GM23338 (cell line): ENCODE measurements at regions not wholly inside any gene's neighbourhood (a gene's known extent, or its start where the extent isn't known, plus 50 kb on each side); places are given as distances from the start of the nearest gene placed in this dataset.
A peak's percentile ranks its signal among the peaks of the same experiment; 100 is the strongest.

Source experiments
- ATAC-seq: fragments of 200-7000 bp; cut with Tn5 transposase; 3 replicates; pipeline ENCODE4 v1.9.1; 2020
- DNase-seq: peaks from one replicate; pipeline ENCODE4 v3.0.0-alpha.2; 2015; ENCODE audit warnings: low spot score
- H2AFZ ChIP-seq: fragments of 200-600 bp; sonication (generic); 2 replicates; pipeline ENCODE4 v1.8.0; 2016; ENCODE audit warnings: antibody characterized with exemption, mild to moderate bottlenecking, moderate library complexity
- H3F3A ChIP-seq: fragments of 200-600 bp; sonication (generic); replicated peaks from 2 replicates; pipeline ENCODE4 v1.8.0; 2017; ENCODE audit warnings: antibody characterized with exemption, mixed run types, low read depth
- H3K27ac ChIP-seq: fragments of 200-600 bp; sonication (generic); 2 replicates; pipeline ENCODE4 v1.6.1; 2016; ENCODE audit warnings: low read depth
- H3K27me3 ChIP-seq: fragments of 200-600 bp; sonication (generic); 2 replicates; pipeline ENCODE4 v1.8.0; 2016; ENCODE audit warnings: mild to moderate bottlenecking, mixed run types, moderate library complexity; ENCODE audit not compliant: insufficient read depth
- H3K36me3 ChIP-seq: fragments of 200-600 bp; sonication (generic); 2 replicates; pipeline ENCODE4 v1.8.0; 2016; ENCODE audit warnings: mild to moderate bottlenecking; ENCODE audit not compliant: insufficient read depth
- H3K4me1 ChIP-seq: fragments of 200-600 bp; sonication (generic); 2 replicates; pipeline ENCODE4 v1.8.0; 2016; ENCODE audit warnings: mild to moderate bottlenecking, moderate library complexity; ENCODE audit not compliant: insufficient read depth
- H3K4me2 ChIP-seq: fragments of 200-600 bp; sonication (generic); 2 replicates; pipeline ENCODE4 v1.7.1; 2017; ENCODE audit warnings: mixed run types
- H3K4me3 ChIP-seq: fragments of 200-600 bp; sonication (generic); 2 replicates; pipeline ENCODE4 v1.6.1; 2016; ENCODE audit warnings: mixed run types
- H3K79me2 ChIP-seq: fragments of 200-600 bp; sonication (generic); replicated peaks from 2 replicates; pipeline ENCODE4 v1.8.0; 2017; ENCODE audit warnings: mild to moderate bottlenecking; ENCODE audit not compliant: insufficient read depth
- H3K9me2 ChIP-seq: fragments of 200-600 bp; sonication (generic); 2 replicates; pipeline ENCODE4 v1.8.0; 2017; ENCODE audit not compliant: insufficient read depth
- H4K20me1 ChIP-seq: fragments of 200-600 bp; sonication (generic); replicated peaks from 2 replicates; pipeline ENCODE4 v1.8.0; 2017; ENCODE audit warnings: mild to moderate bottlenecking; ENCODE audit not compliant: insufficient read depth
- H3K27ac Mint-ChIP-seq: 2 replicates; pipeline ENCODE4 v1.8.0; 2020; ENCODE audit warnings: inconsistent platforms, mild to moderate bottlenecking, moderate library complexity, mixed read lengths
- H3K27me3 Mint-ChIP-seq: 3 replicates; pipeline ENCODE4 v1.8.0; 2022; ENCODE audit warnings: low read depth, mild to moderate bottlenecking, moderate library complexity, mixed read lengths, inconsistent platforms; ENCODE audit not compliant: insufficient read depth, poor library complexity
- H3K36me3 Mint-ChIP-seq: 3 replicates; pipeline ENCODE4 v1.8.0; 2021; ENCODE audit warnings: low read depth, mild to moderate bottlenecking, inconsistent platforms, moderate library complexity, mixed read lengths
- H3K4me1 Mint-ChIP-seq: 3 replicates; pipeline ENCODE4 v1.8.0; 2020; ENCODE audit warnings: mild to moderate bottlenecking, inconsistent platforms, mixed read lengths
- H3K4me3 Mint-ChIP-seq: 3 replicates; pipeline ENCODE4 v1.8.0; 2021; ENCODE audit warnings: moderate library complexity, mild to moderate bottlenecking, inconsistent platforms, mixed read lengths
- H3K9me3 Mint-ChIP-seq: 3 replicates; pipeline ENCODE4 v1.8.0; 2020; ENCODE audit warnings: moderate library complexity, mild to moderate bottlenecking, inconsistent platforms, mixed read lengths
- CREB1 ChIP-seq: fragments of 250-450 bp; sonication (Bioruptor Pico); IDR thresholded peaks from 2 replicates; pipeline ENCODE4 v1.5.0; 2020; ENCODE audit warnings: low read depth, mild to moderate bottlenecking, moderate library complexity
- CTCF ChIP-seq, 2 experiments: fragments of 200-600 bp in 1 of 2; sonication (generic) in 1 of 2; conservative IDR thresholded peaks; 2 replicates each; pipeline versions ENCODE4 v1.5.1 to v1.6.1; 2016 to 2017; ENCODE audit warnings: antibody characterized with exemption in 2 of 2, low read depth in 2 of 2, mild to moderate bottlenecking in 2 of 2, moderate library complexity in 1 of 2
- ETS1 ChIP-seq: IDR thresholded peaks from 2 replicates; pipeline ENCODE4 v1.6.1; 2016; ENCODE audit warnings: antibody characterized with exemption
- EZH2phosphoT487 ChIP-seq: fragments of 200-600 bp; sonication (generic); IDR thresholded peaks from one replicate; pipeline ENCODE4 v1.8.1; 2018; ENCODE audit warnings: antibody characterized with exemption; ENCODE audit not compliant: unreplicated experiment
- JUNB ChIP-seq: IDR thresholded peaks from one replicate; pipeline ENCODE4 v1.6.1; 2016; ENCODE audit warnings: antibody characterized with exemption; ENCODE audit not compliant: unreplicated experiment
- NANOG ChIP-seq: IDR thresholded peaks from 2 replicates; pipeline ENCODE4 v1.6.1; 2016; ENCODE audit warnings: antibody characterized with exemption, borderline replicate concordance
- POLR2AphosphoS5 ChIP-seq: IDR thresholded peaks from 2 replicates; pipeline ENCODE4 v1.6.1; 2016; ENCODE audit warnings: antibody characterized with exemption, low read depth
- ZNF114 ChIP-seq: fragments of 250-450 bp; sonication (Bioruptor Pico); IDR thresholded peaks from 2 replicates; pipeline ENCODE4 v1.5.0; 2020; ENCODE audit warnings: mild to moderate bottlenecking, moderate library complexity

DNA sequence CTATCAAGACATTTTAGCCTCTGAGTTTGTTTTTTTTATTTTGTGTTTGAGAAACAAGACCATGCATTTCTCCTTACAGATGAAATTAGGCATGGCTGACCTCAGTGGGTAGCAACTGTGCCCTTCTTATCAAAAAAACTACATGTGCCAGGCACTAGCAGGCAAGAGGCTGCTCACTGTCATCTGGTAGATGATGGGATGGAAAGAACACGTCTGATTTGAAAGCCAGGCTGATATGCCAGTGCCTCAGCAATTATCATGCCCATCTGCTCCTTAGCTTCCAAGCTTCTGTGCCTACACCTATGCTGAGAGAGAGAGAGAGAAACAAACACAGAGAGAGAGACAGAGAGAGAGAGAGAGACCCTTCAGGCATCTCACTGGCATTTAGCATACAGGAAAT is 149.9 kb downstream of the C6orf118 start:
- H3K4me1 Mint-ChIP-seq: no peaks in the 10 kb centered on the region
- H3K27me3 Mint-ChIP-seq: no peaks in the 10 kb centered on the region
- peaks cover 17% of the 10 kb centered on the region; the same call in 2 of the 3 replicates for H3K36me3 Mint-ChIP-seq
- Histone ChIP-seq H2AFZ (no peak overlapping the region), H3K4me2 (no peak overlapping the region), H3K79me2 (no peaks in the 10 kb centered on the region), H3K36me3 (peaks cover 5% of the 10 kb centered on the region; the same call in 1 of the 2 replicates), H4K20me1 (no peaks in the 10 kb centered on the region), H3K27me3 (no peaks in the 10 kb centered on the region), H3K4me3 (no peak overlapping the region), H3F3A (no peaks in the 10 kb centered on the region), H3K4me1 (no peaks in the 10 kb centered on the region), H3K9me2 (no peaks in the 10 kb centered on the region), H3K27ac (no peak overlapping the region)
- H3K27ac Mint-ChIP-seq: no peak overlapping the region
- no peak for DNase-seq
- no peak overlapping the region for H3K4me3 Mint-ChIP-seq
- TF ChIP-seq JUNB (no peak), CREB1 (CRISPR knock-in tag) (no peak), ZNF114 (CRISPR knock-in tag) (no peak), EZH2phosphoT487 (no peak)
- peaks cover 38% of the 10 kb centered on the region for H3K9me3 Mint-ChIP-seq
- no peak for ATAC-seq

GRCh38 chr6:165146456-165146855 is 162.9 kb downstream of the C6orf118 start:
- no peak for DNase-seq
- H3K4me1 ChIP-seq: no peaks in the 10 kb centered on the region

DNA sequence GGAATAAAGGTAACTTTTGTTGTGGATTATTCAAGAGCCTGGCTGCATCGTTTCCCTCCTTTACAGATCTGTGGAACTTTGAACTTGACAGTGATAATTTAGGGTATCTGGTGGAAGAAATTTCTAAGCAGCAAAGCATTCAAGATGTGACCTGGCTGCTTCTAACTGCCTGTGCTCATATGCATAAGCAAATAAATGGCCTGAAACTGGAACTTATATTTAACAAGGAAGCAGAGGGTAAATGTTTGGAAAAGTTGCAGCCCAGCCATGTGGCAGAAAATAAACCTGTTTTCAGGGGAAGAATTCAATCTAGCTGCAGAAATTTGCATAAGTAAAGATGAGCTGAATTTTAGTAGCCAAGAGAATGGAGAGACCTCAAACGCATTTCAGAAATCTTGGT is 173.5 kb downstream of the C6orf118 start:
- H3K27me3 ChIP-seq: no peaks in the 10 kb centered on the region
- H3F3A ChIP-seq: no peaks in the 10 kb centered on the region
- ATAC-seq (no peak), DNase-seq (no peak)
- no peak overlapping the region for H3K4me3 Mint-ChIP-seq
- no peak overlapping the region for H2AFZ ChIP-seq
- H3K4me1 Mint-ChIP-seq: no peaks in the 10 kb centered on the region
- no peaks in the 10 kb centered on the region for H3K27me3 Mint-ChIP-seq
- H3K9me3 Mint-ChIP-seq: peaks cover 52% of the 10 kb centered on the region
- H3K4me3 ChIP-seq: no peak overlapping the region
- no peaks in the 10 kb centered on the region; the same call in 1 of the 2 replicates for H3K9me2 ChIP-seq
- no peaks in the 10 kb centered on the region for H3K4me1 ChIP-seq
- peaks cover 21% of the 10 kb centered on the region for H3K36me3 Mint-ChIP-seq
- no peaks in the 10 kb centered on the region for H3K79me2 ChIP-seq
- no peak overlapping the region for H3K4me2 ChIP-seq
- H3K27ac Mint-ChIP-seq: no peak overlapping the region
- TF ChIP-seq CREB1 (CRISPR knock-in tag) (no peak), POLR2AphosphoS5 (no peak), ETS1 (no peak), NANOG (no peak)
- H3K36me3 ChIP-seq: no peaks in the 10 kb centered on the region; the same call in 1 of the 2 replicates
- H3K27ac ChIP-seq: no peak overlapping the region
- H4K20me1 ChIP-seq: no peaks in the 10 kb centered on the region

More at GRCh38 chr6:165146456-165146855, 162.9 kb downstream of the C6orf118 start:
- Histone ChIP-seq H3K4me3 (no peak overlapping the region), H3K79me2 (no peaks in the 10 kb centered on the region), H3K4me2 (no peak overlapping the region), H3F3A (no peaks in the 10 kb centered on the region), H3K27me3 (no peaks in the 10 kb centered on the region), H3K27ac (no peak overlapping the region), H2AFZ (no peak overlapping the region), H4K20me1 (no peaks in the 10 kb centered on the region), H3K9me2 (0 out of 2 replicates have a peak, but pooled peaks cover 2% of the 10 kb centered on the region), H3K36me3 (no peaks in the 10 kb centered on the region)
- Mint-ChIP-seq H3K9me3 (peaks cover 22% of the 10 kb centered on the region), H3K27ac (no peak overlapping the region), H3K4me1 (no peaks in the 10 kb centered on the region), H3K36me3 (no peaks in the 10 kb centered on the region), H3K27me3 (no peaks in the 10 kb centered on the region), H3K4me3 (no peak overlapping the region)
- no peak for ATAC-seq
- TF ChIP-seq CTCF (conservative IDR thresholded peaks at IDR 0.05; ENCODE audit: low read depth in 2 of 2) (peak in 1 of 2 experiments; percentile 18; a peak in 1 of 4 replicates), CREB1 (CRISPR knock-in tag) (no peak)
